ENCODE measurements at regions not wholly inside any gene's neighbourhood (a gene's known extent, or its start where the extent isn't known, plus 50 kb on each side); places are given as distances from the start of the nearest gene placed in this dataset.

- POLR2A ChIA-PET (ENCODE audit: unreplicated experiment): no interaction called here
- no peak overlapping the region for H3K4me3 ChIP-seq (ENCODE audit: insufficient read depth, low read depth, low read length)
- H2BK20ac ChIP-seq (ENCODE audit: low read depth, low read length): no peak overlapping the region
- H4K8ac ChIP-seq (ENCODE audit: low read depth in 2 of 2, low read length in 2 of 2): no peak overlapping the region
- H2AFZ ChIP-seq (replicated peaks; ENCODE audit: low read length, poor library complexity): no peak overlapping the region
- no peak overlapping the region for H3K14ac ChIP-seq (replicated peaks; ENCODE audit: low read depth, low read length)
- no peaks in the 10 kb centered on the region for H3K9me1 ChIP-seq (ENCODE audit: insufficient read depth, low read length)
- H3K18ac ChIP-seq (ENCODE audit: low read depth, low read length): no peak overlapping the region
- dilution Hi-C loops (cut with HindIII; ENCODE audit: low sequenced_read_pairs, unreplicated experiment) (no loop called here), in situ Hi-C loops (cut with MboI; ENCODE audit: low sequenced_read_pairs) (no loop called here), intact Hi-C loops (cut with micrococcal nuclease) (no loop called here)
- DNase-seq (no peak), ATAC-seq (ENCODE audit: low read depth) (no peak)
- H3K27me3 ChIP-seq (ENCODE audit: control insufficient read depth, insufficient read depth, low read length): no peaks in the 10 kb centered on the region
- no peak overlapping the region for H2BK5ac ChIP-seq (ENCODE audit: low read depth, low read length, poor library complexity, severe bottlenecking)
- H3K9me3 ChIP-seq (ENCODE audit: control insufficient read depth, insufficient read depth, low read length): no peaks in the 10 kb centered on the region
- H2BK120ac ChIP-seq (ENCODE audit: low read depth, low read length): no peak overlapping the region
- H4K5ac ChIP-seq (ENCODE audit: low read depth, low read length): no peak overlapping the region
- no peak overlapping the region for H3K23ac ChIP-seq (ENCODE audit: low read depth, low read length)
- no peak overlapping the region for H4K91ac ChIP-seq (ENCODE audit: insufficient read depth, low read depth, low read length)
- H3K4me2 ChIP-seq (ENCODE audit: low read depth, low read length): no peak overlapping the region
- TF ChIP-seq BHLHE40 (IDR thresholded peaks at IDR 0.05; ENCODE audit: low read depth, low read length): no peak
- no peak for TF ChIP-seq MAFK (IDR thresholded peaks at IDR 0.05; ENCODE audit: low read depth, low read length)
- no peak for TF ChIP-seq RFX5 (IDR thresholded peaks at IDR 0.05; ENCODE audit: low read depth, low read length)
- TF ChIP-seq MAZ (IDR thresholded peaks at IDR 0.05; ENCODE audit: borderline replicate concordance, low read depth, low read length): no peak
- no peak for TF ChIP-seq POLR2A (IDR thresholded peaks at IDR 0.05; ENCODE audit: low read depth, low read length)
- TF ChIP-seq FOS (IDR thresholded peaks at IDR 0.05; ENCODE audit: low read depth, low read length): no peak
- no peak for TF ChIP-seq SMC3 (IDR thresholded peaks at IDR 0.05; ENCODE audit: low read depth, low read length)
- TF ChIP-seq CHD1 (IDR thresholded peaks at IDR 0.05; ENCODE audit: low read depth, low read length): no peak
- TF ChIP-seq CEBPB (IDR thresholded peaks at IDR 0.05; ENCODE audit: low read depth, low read length): no peak
- TF ChIP-seq, protein P1, sequence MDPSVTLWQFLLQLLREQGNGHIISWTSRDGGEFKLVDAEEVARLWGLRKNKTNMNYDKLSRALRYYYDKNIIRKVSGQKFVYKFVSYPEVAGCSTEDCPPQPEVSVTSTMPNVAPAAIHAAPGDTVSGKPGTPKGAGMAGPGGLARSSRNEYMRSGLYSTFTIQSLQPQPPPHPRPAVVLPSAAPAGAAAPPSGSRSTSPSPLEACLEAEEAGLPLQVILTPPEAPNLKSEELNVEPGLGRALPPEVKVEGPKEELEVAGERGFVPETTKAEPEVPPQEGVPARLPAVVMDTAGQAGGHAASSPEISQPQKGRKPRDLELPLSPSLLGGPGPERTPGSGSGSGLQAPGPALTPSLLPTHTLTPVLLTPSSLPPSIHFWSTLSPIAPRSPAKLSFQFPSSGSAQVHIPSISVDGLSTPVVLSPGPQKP (IDR thresholded peaks at IDR 0.05; ENCODE audit: borderline replicate concordance, low read depth, low read length): no peak
- TF ChIP-seq, protein P2, sequence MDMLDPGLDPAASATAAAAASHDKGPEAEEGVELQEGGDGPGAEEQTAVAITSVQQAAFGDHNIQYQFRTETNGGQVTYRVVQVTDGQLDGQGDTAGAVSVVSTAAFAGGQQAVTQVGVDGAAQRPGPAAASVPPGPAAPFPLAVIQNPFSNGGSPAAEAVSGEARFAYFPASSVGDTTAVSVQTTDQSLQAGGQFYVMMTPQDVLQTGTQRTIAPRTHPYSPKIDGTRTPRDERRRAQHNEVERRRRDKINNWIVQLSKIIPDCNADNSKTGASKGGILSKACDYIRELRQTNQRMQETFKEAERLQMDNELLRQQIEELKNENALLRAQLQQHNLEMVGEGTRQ (IDR thresholded peaks at IDR 0.05; ENCODE audit: low read depth, low read length): no peak
- TF ChIP-seq RCOR1 (IDR thresholded peaks at IDR 0.05; ENCODE audit: insufficient replicate concordance, low read length): no peak
- TF ChIP-seq, protein P3, sequence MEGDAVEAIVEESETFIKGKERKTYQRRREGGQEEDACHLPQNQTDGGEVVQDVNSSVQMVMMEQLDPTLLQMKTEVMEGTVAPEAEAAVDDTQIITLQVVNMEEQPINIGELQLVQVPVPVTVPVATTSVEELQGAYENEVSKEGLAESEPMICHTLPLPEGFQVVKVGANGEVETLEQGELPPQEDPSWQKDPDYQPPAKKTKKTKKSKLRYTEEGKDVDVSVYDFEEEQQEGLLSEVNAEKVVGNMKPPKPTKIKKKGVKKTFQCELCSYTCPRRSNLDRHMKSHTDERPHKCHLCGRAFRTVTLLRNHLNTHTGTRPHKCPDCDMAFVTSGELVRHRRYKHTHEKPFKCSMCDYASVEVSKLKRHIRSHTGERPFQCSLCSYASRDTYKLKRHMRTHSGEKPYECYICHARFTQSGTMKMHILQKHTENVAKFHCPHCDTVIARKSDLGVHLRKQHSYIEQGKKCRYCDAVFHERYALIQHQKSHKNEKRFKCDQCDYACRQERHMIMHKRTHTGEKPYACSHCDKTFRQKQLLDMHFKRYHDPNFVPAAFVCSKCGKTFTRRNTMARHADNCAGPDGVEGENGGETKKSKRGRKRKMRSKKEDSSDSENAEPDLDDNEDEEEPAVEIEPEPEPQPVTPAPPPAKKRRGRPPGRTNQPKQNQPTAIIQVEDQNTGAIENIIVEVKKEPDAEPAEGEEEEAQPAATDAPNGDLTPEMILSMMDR (conservative IDR thresholded peaks at IDR 0.05; ENCODE audit: low read depth, low read length): no peak
- no peak for TF ChIP-seq RAD21 (IDR thresholded peaks at IDR 0.05; ENCODE audit: low read length)
- TF ChIP-seq MXI1 (IDR thresholded peaks at IDR 0.05; ENCODE audit: borderline replicate concordance, low read depth, low read length): no peak
- no peak for TF ChIP-seq NFE2L2 (IDR thresholded peaks at IDR 0.05; ENCODE audit: low read depth, low read length)
- H2AK5ac ChIP-seq (ENCODE audit: low read depth, low read length): no peak overlapping the region
- H2BK15ac ChIP-seq (ENCODE audit: low read depth, low read length): no peak overlapping the region
- no peaks in the 10 kb centered on the region for H4K20me1 ChIP-seq (ENCODE audit: insufficient read depth, low read length)
- no CpG with 5 or more reads among the region's 5 CpGs for whole genome bisulfite sequencing, 2 experiments (ENCODE audit: extremely low coverage in 2 of 2, insufficient read length in 1 of 2)
- H3K79me1 ChIP-seq (ENCODE audit: low read depth in 1 of 2, low read length in 2 of 2): no peaks in the 10 kb centered on the region
- no peak overlapping the region for H2AK9ac ChIP-seq (replicated peaks; ENCODE audit: low read depth, low read length, poor library complexity)
- H3K27ac ChIP-seq (ENCODE audit: insufficient read depth, low read length): no peak overlapping the region
- no peak overlapping the region for H3K9ac ChIP-seq (ENCODE audit: low read depth, low read length)
- CTCF ChIA-PET: no interaction called here
- H3K36me3 ChIP-seq (ENCODE audit: control insufficient read depth, insufficient read depth, low read length): no peaks in the 10 kb centered on the region
- no TSS peak for BruUV-seq (replicated peaks)
- 0 out of 2 replicates have a peak, but pooled peaks cover 2% of the 10 kb centered on the region for H3K4me1 ChIP-seq (ENCODE audit: control insufficient read depth, insufficient read depth, low read length)
- H3K56ac ChIP-seq (ENCODE audit: extremely low read depth, insufficient read depth, low read length): no peak overlapping the region
- H3K4ac ChIP-seq (ENCODE audit: low read depth, low read length): no peak overlapping the region
Observed at GRCh38 chr4:156255230-156256007, 301.8 kb upstream of the CTSO start.
